Chondrocyte (in vitro differentiated cells): ENCODE measurements at regions not wholly inside any gene's neighbourhood (a gene's known extent, or its start where the extent isn't known, plus 50 kb on each side); places are given as distances from the start of the nearest gene placed in this dataset.

ENCODE experiments used
- DNase-seq: peaks from one replicate; pipeline ENCODE4 v3.0.0; 2021; ENCODE audit warnings: mixed read lengths, low spot score
- H3K27ac Mint-ChIP-seq: one replicate; pipeline ENCODE4 v1.8.0; 2021; ENCODE audit warnings: mild to moderate bottlenecking, moderate library complexity, mixed read lengths; ENCODE audit not compliant: unreplicated experiment
- H3K27me3 Mint-ChIP-seq: 2 replicates; pipeline ENCODE4 v1.8.0; 2021; ENCODE audit warnings: low read depth, mixed read lengths
- H3K36me3 Mint-ChIP-seq: 2 replicates; pipeline ENCODE4 v1.8.0; 2021; ENCODE audit warnings: low read depth, mixed read lengths
- H3K4me1 Mint-ChIP-seq: 2 replicates; pipeline ENCODE4 v1.8.0; 2021; ENCODE audit warnings: low read depth, mild to moderate bottlenecking, mixed read lengths
- H3K4me3 Mint-ChIP-seq: one replicate; pipeline ENCODE4 v1.8.0; 2021; ENCODE audit warnings: mild to moderate bottlenecking, moderate library complexity, mixed read lengths; ENCODE audit not compliant: unreplicated experiment
- H3K9me3 Mint-ChIP-seq: 2 replicates; pipeline ENCODE4 v1.8.0; 2021; ENCODE audit warnings: low read depth, mixed read lengths
- CTCF ChIP-seq: fragments of 200-600 bp; sonication (generic); IDR thresholded peaks from 2 replicates; pipeline ENCODE4 v1.5.0; 2021; ENCODE audit warnings: antibody characterized with exemption, mild to moderate bottlenecking, moderate library complexity

GRCh38 chr5:101112645-101113044, 209.6 kb upstream of the ST8SIA4 start:
- Mint-ChIP-seq H3K27ac (no peak overlapping the region), H3K27me3 (no peaks in the 10 kb centered on the region), H3K9me3 (no peaks in the 10 kb centered on the region), H3K36me3 (no peaks in the 10 kb centered on the region), H3K4me3 (no peak overlapping the region), H3K4me1 (no peaks in the 10 kb centered on the region)
- no peak for DNase-seq
- no peak for TF ChIP-seq CTCF

DNA sequence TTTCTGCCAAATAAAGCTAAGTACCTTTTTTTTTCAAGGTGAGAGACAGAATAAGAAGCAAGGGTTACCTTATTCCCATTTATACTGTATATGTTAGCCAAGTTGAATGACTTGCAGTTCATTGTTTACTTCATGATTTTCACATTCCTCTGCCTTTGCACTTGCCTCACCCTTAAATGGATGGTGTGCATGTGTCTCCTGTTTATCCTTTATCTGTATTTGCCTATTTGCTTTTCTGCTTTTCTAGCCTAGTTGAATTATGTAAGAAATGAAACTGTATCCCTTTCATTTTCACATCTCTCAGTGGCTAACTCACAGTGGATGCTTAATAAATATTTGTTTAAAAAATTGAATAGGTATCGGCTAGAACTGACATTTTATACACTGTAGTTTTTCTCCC, 200.8 kb upstream of the ST8SIA4 start:
- no peaks in the 10 kb centered on the region for H3K36me3 Mint-ChIP-seq
- no peak for DNase-seq
- no peaks in the 10 kb centered on the region for H3K9me3 Mint-ChIP-seq
- no peak overlapping the region for H3K27ac Mint-ChIP-seq
- no peak for TF ChIP-seq CTCF
- H3K27me3 Mint-ChIP-seq: peaks cover 12% of the 10 kb centered on the region
- H3K4me3 Mint-ChIP-seq: no peak overlapping the region
- no peaks in the 10 kb centered on the region for H3K4me1 Mint-ChIP-seq

DNA sequence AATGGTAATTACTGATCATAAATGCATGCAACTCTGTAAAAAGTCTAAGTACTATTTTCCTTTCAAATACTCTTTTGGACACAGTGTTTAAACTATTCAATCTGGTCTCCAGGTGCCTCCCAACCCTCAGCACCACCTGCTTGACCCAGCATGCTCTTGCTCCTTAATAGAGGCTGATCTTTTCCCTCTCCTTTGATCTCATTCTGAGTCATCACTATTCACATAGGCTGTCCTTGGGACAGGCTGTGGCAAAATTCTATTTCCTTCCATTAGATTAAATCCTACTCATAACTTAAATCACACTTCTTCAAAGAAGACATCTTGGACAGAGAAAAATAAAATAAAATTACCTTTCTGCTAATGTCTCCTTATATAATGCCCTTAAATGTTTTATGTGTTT, 199.4 kb upstream of the ST8SIA4 start:
- TF ChIP-seq CTCF: no peak
- no peaks in the 10 kb centered on the region for H3K36me3 Mint-ChIP-seq
- H3K4me3 Mint-ChIP-seq: no peak overlapping the region
- no peak overlapping the region for H3K27ac Mint-ChIP-seq
- H3K9me3 Mint-ChIP-seq: no peaks in the 10 kb centered on the region
- no peaks in the 10 kb centered on the region for H3K4me1 Mint-ChIP-seq
- no peak for DNase-seq
- H3K27me3 Mint-ChIP-seq: peaks cover 12% of the 10 kb centered on the region

GRCh38 chr5:101091902-101092301, 188.8 kb upstream of the ST8SIA4 start:
- no peak overlapping the region for H3K4me3 Mint-ChIP-seq
- TF ChIP-seq CTCF: no peak
- H3K36me3 Mint-ChIP-seq: no peaks in the 10 kb centered on the region
- no peak for DNase-seq
- H3K9me3 Mint-ChIP-seq: no peaks in the 10 kb centered on the region
- H3K27ac Mint-ChIP-seq: no peak overlapping the region
- peaks cover 3% of the 10 kb centered on the region for H3K27me3 Mint-ChIP-seq
- H3K4me1 Mint-ChIP-seq: no peaks in the 10 kb centered on the region

DNA sequence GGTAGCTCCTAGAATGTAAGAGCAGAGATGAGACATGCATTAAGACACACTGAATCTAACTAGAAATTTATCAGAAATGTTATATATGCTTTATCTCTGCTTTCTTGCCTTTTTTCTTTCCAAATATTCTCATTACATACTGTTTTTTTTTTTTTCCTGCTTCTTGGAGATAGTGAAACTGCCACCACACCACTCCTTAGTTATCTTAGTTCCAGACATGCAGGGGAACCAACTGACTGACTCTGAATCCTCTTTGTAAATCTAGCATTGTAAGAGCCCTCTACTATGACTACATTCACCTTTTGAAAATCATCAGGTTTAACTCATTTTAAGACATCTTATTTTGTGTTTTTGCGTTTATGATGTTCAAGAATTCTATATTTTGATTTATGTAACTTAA, 181.3 kb upstream of the ST8SIA4 start:
- Mint-ChIP-seq H3K27me3 (peaks cover 3% of the 10 kb centered on the region), H3K36me3 (no peaks in the 10 kb centered on the region), H3K4me3 (no peak overlapping the region), H3K9me3 (no peaks in the 10 kb centered on the region), H3K4me1 (no peaks in the 10 kb centered on the region), H3K27ac (no peak overlapping the region)
- no peak for DNase-seq
- no peak for TF ChIP-seq CTCF
